Fibroblast of pulmonary artery (primary cell): ENCODE measurements at regions not wholly inside any gene's neighbourhood (a gene's known extent, or its start where the extent isn't known, plus 50 kb on each side); places are given as distances from the start of the nearest gene placed in this dataset.

Experiments
- DNase-seq: peaks from one replicate; pipeline ENCODE4 v3.0.0-alpha.2; 2010; ENCODE audit warnings: low read depth
- H3K4me3 ChIP-seq: replicated peaks from 2 replicates; pipeline ENCODE4 v1.5.1; 2011; ENCODE audit warnings: low read depth, mild to moderate bottlenecking, control low read depth, low read length, moderate library complexity
- CTCF ChIP-seq: IDR thresholded peaks from 2 replicates; pipeline ENCODE4 v1.5.1; 2011; ENCODE audit warnings: mild to moderate bottlenecking, control low read depth, low read length, inconsistent platforms; ENCODE audit errors: missing control alignments

- DNase-seq = no peak
Observed at GRCh38 chr19:32197896-32198882, 147.2 kb upstream of the ZNF507 start.

GRCh38 chr19:32199501-32200040 is 145.8 kb upstream of the ZNF507 start:
- H3K4me3 ChIP-seq = no peak overlapping the region
- no peak for DNase-seq
- no peak for TF ChIP-seq CTCF

More at GRCh38 chr19:32197896-32198882, 147.2 kb upstream of the ZNF507 start:
- no peak for TF ChIP-seq CTCF
- H3K4me3 ChIP-seq = no peak overlapping the region

- TF ChIP-seq CTCF = no peak
- no peak overlapping the region for H3K4me3 ChIP-seq
- DNase-seq = no peak
Observed at GRCh38 chr19:32200312-32201038, 144.9 kb upstream of the ZNF507 start.

- TF ChIP-seq CTCF = no peak
- H3K4me3 ChIP-seq = no peak overlapping the region
- DNase-seq = no peak
Observed at GRCh38 chr19:32201211-32201610, 144.2 kb upstream of the ZNF507 start.

GRCh38 chr19:32201636-32202051 is 143.8 kb upstream of the ZNF507 start:
- TF ChIP-seq CTCF = no peak
- DNase-seq = no peak

GRCh38 chr19:32202244-32202643 is 143.2 kb upstream of the ZNF507 start:
- TF ChIP-seq CTCF = no peak

More at GRCh38 chr19:32201636-32202051, 143.8 kb upstream of the ZNF507 start:
- H3K4me3 ChIP-seq = no peak overlapping the region

More at GRCh38 chr19:32202244-32202643, 143.2 kb upstream of the ZNF507 start:
- no peak overlapping the region for H3K4me3 ChIP-seq
- DNase-seq = no peak
